Hepatic stellate cell (primary cell): ENCODE measurements at regions not wholly inside any gene's neighbourhood (a gene's known extent, or its start where the extent isn't known, plus 50 kb on each side); places are given as distances from the start of the nearest gene placed in this dataset.
A peak's percentile ranks its signal among the peaks of the same experiment; 100 is the strongest.

ENCODE experiments used
- DNase-seq: peaks from one replicate; pipeline ENCODE4 v3.0.0; 2011; ENCODE audit warnings: low spot score

DNA sequence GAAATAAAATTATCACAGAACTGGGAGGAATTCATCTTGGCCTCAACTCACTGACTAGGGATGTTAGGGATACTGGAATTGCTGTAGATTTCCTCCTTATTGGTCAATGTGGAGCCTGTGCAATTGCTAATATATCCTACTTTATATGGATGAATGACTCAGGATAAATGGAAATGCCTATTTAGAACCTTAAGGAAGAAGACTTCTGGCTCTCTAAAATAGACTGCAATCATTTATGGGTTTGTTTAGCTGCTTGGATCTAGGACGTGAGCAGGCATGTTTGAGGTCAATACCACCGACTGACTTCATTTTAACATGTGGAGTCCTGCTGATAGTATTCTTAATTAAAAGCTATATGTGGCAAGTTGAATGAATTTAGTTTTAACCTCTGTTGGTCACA, 1040.1 kb upstream of the LRRN3 start:
- no peak for DNase-seq

DNA sequence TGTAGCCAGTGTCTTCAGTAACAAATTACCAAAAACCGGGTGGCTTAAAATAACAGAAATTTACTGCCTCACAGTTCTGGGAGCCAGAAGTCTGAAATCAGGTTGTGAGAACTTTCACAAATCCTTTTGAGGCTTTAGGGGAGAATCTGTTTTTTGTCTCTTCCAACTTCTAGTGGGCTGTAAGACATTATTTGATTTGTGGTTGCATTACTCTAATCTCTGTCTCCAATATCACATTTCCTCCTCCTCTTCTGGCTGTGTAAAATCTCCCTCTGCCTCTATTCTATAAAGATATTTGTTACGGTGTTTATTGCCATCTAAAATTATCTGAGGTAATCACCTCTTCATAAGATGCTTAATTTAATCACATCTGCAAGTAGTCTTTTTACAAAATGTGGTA, 1039.6 kb upstream of the LRRN3 start:
- no peak for DNase-seq

DNA sequence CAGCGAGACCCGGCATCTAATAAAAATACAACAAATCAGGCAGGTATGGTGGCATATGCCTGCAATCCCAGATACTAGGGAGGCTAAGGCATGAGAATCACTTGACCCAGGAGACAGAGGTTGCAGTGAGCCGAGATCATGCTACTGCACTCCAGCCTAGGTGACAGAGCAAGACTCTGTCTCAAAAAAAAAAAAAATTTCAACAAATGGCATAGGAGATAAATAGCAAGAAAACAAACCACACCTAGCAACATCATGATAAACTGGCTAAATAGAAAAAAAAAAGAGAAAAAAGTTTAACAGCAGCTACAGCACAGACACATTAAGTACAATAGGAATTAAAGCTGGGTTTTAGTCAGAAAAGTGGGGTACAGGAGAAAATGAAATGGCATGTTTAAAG, 1034.6 kb upstream of the LRRN3 start:
- no peak for DNase-seq

- no peak for DNase-seq
Measured at GRCh38 chr7:110058401-110058800, 1032.5 kb upstream of the LRRN3 start.

GRCh38 chr7:110061387-110061786, 1029.5 kb upstream of the LRRN3 start:
- DNase-seq, result no peak

GRCh38 chr7:110065121-110065520, 1025.8 kb upstream of the LRRN3 start:
- DNase-seq, result no peak

DNA sequence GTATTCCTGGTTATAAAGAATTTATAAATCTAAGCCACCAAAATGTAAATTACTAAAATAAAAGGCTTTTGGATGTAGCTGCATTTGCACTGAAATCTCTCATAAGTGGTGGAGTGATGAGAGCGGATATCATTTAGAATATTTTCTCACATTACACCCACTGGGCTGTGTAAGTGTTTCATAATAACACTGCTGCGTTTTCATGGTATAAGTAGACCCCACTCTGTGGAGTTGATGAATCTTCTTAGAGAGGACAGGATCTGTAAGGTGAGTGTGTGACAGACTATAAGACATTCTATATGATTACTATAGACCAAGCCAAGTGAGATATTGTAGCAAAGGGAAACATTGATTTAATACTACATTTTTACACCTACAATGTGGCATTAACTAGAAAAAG, 1024.1 kb upstream of the LRRN3 start:
- DNase-seq, result no peak

DNA sequence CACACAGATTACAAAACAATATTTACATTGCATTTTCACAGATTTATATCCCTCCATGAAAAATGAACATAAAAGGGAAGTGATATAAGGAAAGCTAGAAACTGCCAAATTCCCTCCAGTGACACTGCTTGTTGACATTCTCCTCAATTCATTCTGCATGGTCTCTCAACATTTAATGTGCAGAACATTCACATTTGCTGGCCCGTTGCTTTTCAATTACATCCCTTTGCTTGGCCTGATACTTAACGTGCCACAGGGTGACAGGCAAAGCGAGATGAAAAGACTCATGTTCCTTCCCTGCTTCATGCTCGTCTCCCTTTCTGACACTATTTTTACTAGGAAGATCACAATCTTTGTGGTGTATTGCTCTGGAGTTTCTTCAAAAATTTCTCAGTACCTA, 1019.7 kb upstream of the LRRN3 start:
- no peak for DNase-seq

DNA sequence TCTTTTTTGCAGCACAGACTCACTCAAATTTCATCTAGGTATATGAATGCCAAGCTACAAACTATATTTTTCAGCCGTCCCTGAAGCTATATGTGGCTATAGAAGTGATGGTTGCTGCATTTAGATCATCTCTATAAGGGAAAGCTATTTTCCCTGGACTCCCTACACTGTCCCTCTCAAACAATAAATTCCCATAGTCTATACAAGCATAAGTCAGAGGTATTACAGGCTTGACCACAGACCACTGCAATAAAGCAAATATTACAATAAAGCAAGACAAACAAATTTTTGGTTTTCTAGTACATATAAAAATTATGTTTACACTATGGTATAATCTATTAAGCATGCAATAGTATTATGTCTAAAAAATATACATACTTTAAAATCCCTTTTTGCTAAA, 1015.5 kb upstream of the LRRN3 start:
- DNase-seq, result no peak

- no peak for DNase-seq
Measured at GRCh38 chr7:110076194-110076593, 1014.7 kb upstream of the LRRN3 start.

- no peak for DNase-seq
Measured at GRCh38 chr7:110084181-110084807, 1006.6 kb upstream of the LRRN3 start.

- DNase-seq, result peak; percentile 18
Measured at GRCh38 chr7:110090110-110090820, 1000.7 kb upstream of the LRRN3 start.

GRCh38 chr7:110095372-110096052, 995.4 kb upstream of the LRRN3 start:
- no peak for DNase-seq

DNA sequence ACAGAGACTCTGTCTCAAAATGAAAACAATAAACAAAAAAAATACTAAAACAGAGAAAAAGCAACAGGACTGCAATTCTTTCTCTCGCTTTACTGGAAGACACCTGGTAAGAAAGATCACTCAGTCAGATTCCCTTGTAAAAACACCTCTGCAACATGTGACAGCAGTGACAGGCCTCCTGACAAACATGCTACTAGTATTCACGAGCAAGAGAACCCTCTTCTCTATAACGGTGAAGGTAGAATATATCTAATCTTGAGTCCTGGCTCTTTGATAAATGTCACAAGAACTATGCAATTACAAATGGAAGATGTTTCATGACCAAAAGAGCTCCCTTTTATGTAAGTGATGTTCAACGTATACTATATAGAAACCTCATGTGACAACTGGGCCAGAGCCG, 986.7 kb upstream of the LRRN3 start:
- no peak for DNase-seq

GRCh38 chr7:110105307-110105706, 985.6 kb upstream of the LRRN3 start:
- DNase-seq, result no peak

GRCh38 chr7:110105840-110106239, 985.1 kb upstream of the LRRN3 start:
- DNase-seq, result no peak

- peak; percentile 4 for DNase-seq
Measured at GRCh38 chr7:110119883-110120581, 970.9 kb upstream of the LRRN3 start.

DNA sequence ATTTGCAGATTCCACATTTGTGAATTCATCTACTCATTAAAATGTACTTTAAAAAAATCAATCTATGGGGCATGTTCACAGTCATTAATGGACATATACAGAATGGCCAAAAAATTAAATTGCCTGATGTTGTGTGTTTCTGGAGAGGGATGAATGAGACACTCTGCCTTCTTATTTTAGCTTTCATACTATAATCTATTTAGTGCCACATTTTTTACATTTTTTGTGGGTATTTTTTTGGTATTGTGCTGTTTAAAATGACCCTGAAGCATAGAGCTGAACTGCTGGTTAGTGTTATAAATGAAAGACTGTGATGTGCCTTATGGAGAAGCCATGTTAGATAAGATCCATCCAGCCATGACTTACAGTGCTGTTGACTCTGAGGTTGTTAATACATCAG, 961.8 kb upstream of the LRRN3 start:
- no peak for DNase-seq

DNA sequence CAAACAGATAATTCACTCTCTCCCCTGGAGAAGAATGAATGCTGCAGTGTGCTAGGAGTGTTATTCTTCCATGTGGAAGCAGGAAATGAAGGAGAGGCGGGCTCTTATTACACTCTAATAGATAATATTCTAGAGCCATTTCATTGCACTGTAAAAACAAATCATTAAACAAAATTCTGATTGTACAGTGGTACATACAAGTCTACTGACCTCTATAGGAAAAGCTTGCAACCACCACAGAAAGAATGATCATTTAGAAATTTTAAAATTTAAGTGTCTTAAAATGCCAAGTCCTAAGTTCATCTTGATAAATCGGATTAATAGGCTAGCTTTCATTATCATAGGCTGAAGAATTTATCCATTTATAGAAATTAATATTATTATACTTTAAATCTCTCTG, 960.3 kb upstream of the LRRN3 start:
- no peak for DNase-seq

GRCh38 chr7:110131344-110131743, 959.6 kb upstream of the LRRN3 start:
- no peak for DNase-seq

GRCh38 chr7:110139056-110139455, 951.9 kb upstream of the LRRN3 start:
- DNase-seq, result no peak

DNA sequence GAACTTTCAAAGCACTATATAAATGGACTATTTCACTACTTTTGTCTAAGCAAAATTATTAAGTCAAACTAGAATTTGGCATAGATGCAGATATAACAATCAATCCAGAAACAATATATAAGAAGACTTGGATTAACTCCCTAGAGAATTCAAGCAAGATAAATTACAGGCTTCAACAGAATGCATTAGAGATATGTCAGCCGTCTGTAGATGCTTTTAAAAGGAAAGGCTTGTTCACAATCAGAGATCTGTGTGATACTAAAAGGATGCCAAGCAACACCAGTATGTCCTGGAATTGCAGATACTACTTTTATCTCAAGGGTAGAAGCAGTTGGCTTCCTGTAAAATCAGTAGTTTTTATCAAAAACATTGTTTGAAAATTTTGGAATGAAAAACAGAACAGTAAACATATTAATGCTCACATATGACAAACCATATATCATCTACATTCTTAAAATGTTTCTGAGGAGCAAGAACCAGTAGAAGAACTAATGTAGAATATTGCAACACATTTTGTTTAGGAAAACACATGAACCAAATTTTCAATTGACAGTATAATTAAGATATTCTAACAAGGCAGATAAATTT, 947.9 kb upstream of the LRRN3 start:
- no peak for DNase-seq

GRCh38 chr7:110144599-110144998, 946.3 kb upstream of the LRRN3 start:
- DNase-seq, result no peak
